Activated CD8-positive, alpha-beta T cell treated with anti-CD3 and anti-CD28 coated beads for 36 hours (primary cell): ENCODE measurements at regions not wholly inside any gene's neighbourhood (a gene's known extent, or its start where the extent isn't known, plus 50 kb on each side); places are given as distances from the start of the nearest gene placed in this dataset.

Experiments
- ATAC-seq: fragments of 200-7000 bp; cut with Tn5 transposase; one replicate; pipeline ENCODE4 v1.10.0; 2021; ENCODE audit warnings: mild to moderate bottlenecking, moderate library complexity
- CTCF ChIA-PET: fragments of 350-600 bp; sonication (Branson Sonifier 250); formaldehyde crosslinking; loops from one replicate; lab custom pipeline; 2021; ENCODE audit warnings: antibody characterized with exemption; lab: Charles Lee
- POLR2A ChIA-PET: fragments of 350-600 bp; sonication (Branson Sonifier 250); formaldehyde crosslinking; loops from one replicate; lab custom pipeline; 2021; ENCODE audit warnings: antibody characterized with exemption; lab: Charles Lee
- DNase-seq: peaks from one replicate; pipeline ENCODE4 v3.0.0-alpha.2; 2020
- H3K27ac Mint-ChIP-seq: one replicate; pipeline ENCODE4 v1.8.0; 2021; ENCODE audit warnings: mild to moderate bottlenecking, mixed read lengths
- H3K27me3 Mint-ChIP-seq: one replicate; pipeline ENCODE4 v1.8.0; 2021; ENCODE audit warnings: mixed read lengths
- H3K36me3 Mint-ChIP-seq: one replicate; pipeline ENCODE4 v1.8.0; 2021; ENCODE audit warnings: low read depth, mixed read lengths
- H3K4me1 Mint-ChIP-seq: one replicate; pipeline ENCODE4 v1.8.0; 2021; ENCODE audit warnings: low read depth, mixed read lengths
- H3K4me3 Mint-ChIP-seq: one replicate; pipeline ENCODE4 v1.8.0; 2021; ENCODE audit warnings: mild to moderate bottlenecking, moderate library complexity, mixed read lengths
- H3K9me3 Mint-ChIP-seq: one replicate; pipeline ENCODE4 v1.8.0; 2021; ENCODE audit warnings: mixed read lengths
- CTCF ChIP-seq: fragments of 200-600 bp; IDR thresholded peaks from one replicate; pipeline ENCODE4 v1.8.0; 2022; ENCODE audit warnings: antibody characterized with exemption, mild to moderate bottlenecking
- intact Hi-C: fragments of 100-400 bp; cut with micrococcal nuclease; formaldehyde crosslinking; loops from one replicate; pipeline ENCODE4 v1.10.0; 2022

DNA sequence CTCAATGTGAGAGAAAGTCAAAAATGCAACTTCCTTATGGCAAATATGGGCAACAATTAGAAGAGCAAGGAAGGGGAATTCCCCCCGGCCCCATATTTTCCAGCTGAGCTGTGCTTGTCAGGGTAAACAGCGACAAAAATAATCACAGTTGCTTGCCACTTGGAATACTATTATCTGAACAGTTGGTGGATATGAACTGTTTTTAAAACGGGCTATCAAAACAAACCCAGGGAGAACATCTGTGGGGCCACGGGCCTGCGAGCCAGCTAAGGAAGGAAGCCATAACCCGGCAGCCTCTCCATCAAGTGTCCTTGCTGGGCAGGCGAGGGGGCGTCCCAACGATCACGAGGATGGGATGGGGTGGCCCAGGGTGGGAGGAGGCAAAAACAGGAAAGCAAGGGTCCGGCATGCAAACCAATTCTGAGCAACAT, 228.4 kb downstream of the ARHGAP12 start:
- H3K9me3 Mint-ChIP-seq: no peaks in the 10 kb centered on the region
- POLR2A ChIA-PET: no interaction called here
- TF ChIP-seq CTCF: no peak
- H3K4me1 Mint-ChIP-seq: peaks cover 4% of the 10 kb centered on the region
- peaks cover 4% of the 10 kb centered on the region for H3K27me3 Mint-ChIP-seq
- no peak overlapping the region for H3K27ac Mint-ChIP-seq
- H3K4me3 Mint-ChIP-seq: no peak overlapping the region
- no peak for ATAC-seq
- intact Hi-C loops: no loop called here
- no peaks in the 10 kb centered on the region for H3K36me3 Mint-ChIP-seq
- no peak for DNase-seq
- CTCF ChIA-PET: no interaction called here

GRCh38 chr10:31698181-31698830, 230.3 kb downstream of the ARHGAP12 start:
- ChIA-PET POLR2A (no interaction called here), CTCF (no interaction called here)
- no peak for DNase-seq
- no peak overlapping the region for H3K4me3 Mint-ChIP-seq
- H3K27me3 Mint-ChIP-seq: peaks cover 4% of the 10 kb centered on the region
- H3K9me3 Mint-ChIP-seq: no peaks in the 10 kb centered on the region
- no peak for TF ChIP-seq CTCF
- no peaks in the 10 kb centered on the region for H3K36me3 Mint-ChIP-seq
- no peak for ATAC-seq
- intact Hi-C loops: no loop called here
- peaks cover 4% of the 10 kb centered on the region for H3K4me1 Mint-ChIP-seq
- H3K27ac Mint-ChIP-seq: no peak overlapping the region

DNA sequence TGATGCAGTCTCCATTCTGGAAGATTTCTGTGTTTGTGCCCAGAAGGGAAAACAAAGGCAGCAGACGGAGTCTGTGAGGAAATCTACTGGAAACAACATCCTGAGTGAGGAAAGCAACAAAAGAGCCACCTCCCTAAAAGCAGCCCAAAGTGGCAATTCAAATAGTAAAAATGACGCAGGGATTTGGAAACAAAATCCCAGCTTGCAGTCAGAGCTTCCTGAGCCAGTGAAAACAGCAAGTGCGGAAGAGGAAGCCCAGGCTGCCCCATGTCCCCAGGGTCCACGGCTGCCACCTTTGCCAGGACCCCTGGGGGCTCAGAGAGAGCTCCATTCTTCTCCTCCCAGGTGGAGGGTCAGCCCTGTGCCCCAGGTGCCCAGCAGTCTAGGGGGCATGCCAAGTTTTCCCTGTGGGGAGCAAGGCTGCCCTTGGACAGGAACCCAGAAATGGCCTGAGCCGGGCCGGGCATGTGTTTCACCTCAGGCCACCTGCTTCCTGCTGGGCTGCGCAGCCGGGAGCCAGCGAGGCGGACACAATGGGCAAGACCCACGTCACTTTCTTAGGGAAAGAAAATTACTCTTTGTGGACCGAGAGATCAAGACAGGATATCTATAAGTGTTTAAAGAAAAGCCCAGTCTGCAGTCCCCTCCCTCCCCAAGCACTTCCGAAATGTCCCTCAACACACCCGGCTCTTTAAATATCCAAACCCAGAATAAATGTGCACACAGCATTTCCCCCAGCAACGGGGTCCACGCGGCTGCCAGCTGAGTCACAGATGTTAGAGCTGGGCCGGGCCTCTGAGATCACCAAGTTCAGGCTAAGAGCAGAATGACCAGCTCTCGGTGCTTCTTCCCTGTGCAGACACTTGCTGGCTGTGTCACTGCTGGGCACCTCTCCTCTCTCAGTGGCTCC, 231.1 kb downstream of the ARHGAP12 start:
- ChIA-PET CTCF (no interaction called here), POLR2A (no interaction called here)
- intact Hi-C loops: no loop called here
- Mint-ChIP-seq H3K27me3 (peaks cover 4% of the 10 kb centered on the region), H3K36me3 (no peaks in the 10 kb centered on the region), H3K4me1 (peaks cover 4% of the 10 kb centered on the region), H3K9me3 (no peaks in the 10 kb centered on the region), H3K4me3 (no peak overlapping the region), H3K27ac (no peak overlapping the region)
- ATAC-seq (no peak), DNase-seq (no peak)
- TF ChIP-seq CTCF: no peak

- no peak for TF ChIP-seq CTCF
- CTCF ChIA-PET: no interaction called here
- Mint-ChIP-seq H3K27me3 (peaks cover 4% of the 10 kb centered on the region), H3K36me3 (no peaks in the 10 kb centered on the region), H3K9me3 (no peaks in the 10 kb centered on the region), H3K4me1 (peaks cover 3% of the 10 kb centered on the region), H3K27ac (no peak overlapping the region), H3K4me3 (no peak overlapping the region)
- DNase-seq: no peak
- ATAC-seq: no peak
- POLR2A ChIA-PET: no interaction called here
- intact Hi-C loops: no loop called here
Measured at GRCh38 chr10:31694929-31695837, 233.4 kb downstream of the ARHGAP12 start.
